GM18858 (cell line): ENCODE measurements at regions not wholly inside any gene's neighbourhood (a gene's known extent, or its start where the extent isn't known, plus 50 kb on each side); places are given as distances from the start of the nearest gene placed in this dataset.
"Not testable (repeated sequence)": the region's sequence is repeated elsewhere in the genome, so short reads cannot be mapped to it uniquely, and the experiment has no call there.

ENCODE experiments used
- ATAC-seq: cut with Tn5 transposase; IDR thresholded peaks from one replicate; pipeline ENCODE4 v1.9.1; 2021; ENCODE audit not compliant: unreplicated experiment

- ATAC-seq: no peak
These were observed 147.7 kb upstream of the SALL1 start for GRCh38 chr16:51298800-51299199.

DNA sequence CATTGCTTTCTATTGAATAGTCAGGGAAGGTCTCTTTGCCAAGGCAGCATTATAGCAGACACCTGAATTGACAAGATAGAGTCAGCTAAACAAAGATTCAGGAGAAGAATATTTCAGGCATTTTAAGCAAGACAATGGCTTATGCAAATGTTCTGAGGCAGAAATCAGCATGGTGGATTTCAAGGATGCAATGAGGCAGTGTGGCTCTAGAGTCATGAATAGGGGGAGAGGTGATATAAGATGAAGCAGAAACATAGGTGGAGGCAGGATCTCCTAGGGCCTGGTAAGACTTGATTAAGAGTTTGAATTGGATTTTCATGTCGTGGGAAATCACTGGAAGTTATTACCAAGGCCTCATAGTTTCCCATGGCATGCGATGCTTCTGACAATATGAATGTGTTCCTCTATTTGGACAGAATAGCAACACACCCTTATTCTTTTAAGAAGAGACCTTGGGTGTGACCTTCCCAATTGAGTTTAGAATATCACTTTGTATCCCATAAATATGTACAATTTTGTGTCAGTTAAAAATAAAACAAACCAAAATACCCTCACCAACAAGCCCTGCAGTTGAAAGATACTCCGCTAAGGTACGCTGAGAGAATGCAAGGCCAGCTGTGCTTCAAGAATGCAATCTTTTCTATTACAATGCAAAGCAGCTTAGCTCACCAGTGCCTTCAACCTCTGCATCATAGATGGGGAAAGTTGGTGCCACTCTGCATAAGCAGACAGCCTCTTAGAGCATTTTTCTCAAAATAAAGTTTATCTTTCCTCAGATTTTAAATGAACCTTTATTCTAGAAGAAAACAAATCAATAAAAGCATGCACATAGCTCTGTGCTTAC is 139.6 kb upstream of the SALL1 start:
- no peak for ATAC-seq

GRCh38 chr16:51289336-51289735 is 138.3 kb upstream of the SALL1 start:
- no peak for ATAC-seq

DNA sequence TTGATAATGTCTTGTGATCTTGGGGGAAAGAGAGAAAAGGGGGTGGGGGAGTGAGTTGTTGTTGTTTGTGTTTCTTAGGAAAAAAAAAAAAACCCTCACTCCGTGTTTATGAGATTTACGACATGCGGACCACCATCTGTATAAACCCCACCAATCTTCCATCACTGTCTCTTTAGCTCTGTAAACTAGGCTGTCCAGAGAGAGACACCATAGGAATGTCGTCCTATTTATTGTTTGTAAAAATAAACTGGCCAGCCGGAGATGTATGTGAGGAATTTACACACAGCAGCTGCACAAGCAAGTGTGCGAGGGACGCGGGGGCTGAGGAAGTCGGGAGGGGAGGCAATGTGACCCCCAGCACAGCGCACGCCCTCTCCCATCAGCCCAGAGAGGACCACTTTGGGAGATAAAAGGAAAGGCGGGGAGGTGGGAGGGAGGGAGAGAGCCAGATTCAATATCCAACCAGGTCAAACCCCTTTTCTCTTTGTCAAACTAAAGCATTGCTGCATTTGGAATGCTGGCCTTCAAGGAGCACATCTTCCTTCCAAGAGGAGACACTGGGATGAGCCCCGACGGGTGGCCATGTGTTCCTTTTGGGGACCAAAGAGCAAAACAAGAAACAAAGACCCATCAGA is 136.2 kb upstream of the SALL1 start:
- ATAC-seq: no peak

GRCh38 chr16:51286272-51286671 is 135.2 kb upstream of the SALL1 start:
- no peak for ATAC-seq

GRCh38 chr16:51276336-51276735 is 125.3 kb upstream of the SALL1 start:
- ATAC-seq: no peak

DNA sequence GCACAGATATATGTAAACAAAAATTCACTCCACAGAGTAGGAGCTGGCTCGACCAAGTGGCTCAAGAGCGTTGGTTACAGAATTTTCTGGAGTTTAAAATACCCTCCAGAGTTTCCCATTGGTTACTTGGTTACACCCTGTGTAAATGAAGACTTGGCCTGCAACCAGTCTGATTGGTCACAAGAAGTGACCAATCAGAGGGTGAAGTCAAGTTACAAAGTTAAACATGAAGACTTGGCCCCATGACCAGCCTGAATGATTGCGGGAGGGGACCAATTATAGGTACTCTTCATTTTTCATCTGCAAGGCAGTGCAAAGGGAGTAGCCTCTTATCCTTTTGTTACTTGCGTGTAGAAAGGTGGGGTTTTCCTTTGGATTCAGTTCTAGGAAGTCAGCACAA is 121.3 kb upstream of the SALL1 start:
- no peak for ATAC-seq

- no peak for ATAC-seq
These were observed 120.2 kb upstream of the SALL1 start for GRCh38 chr16:51271156-51271701.

- ATAC-seq: no peak
These were observed 117.2 kb upstream of the SALL1 start for GRCh38 chr16:51268237-51268636.

- ATAC-seq: no peak
These were observed 116.6 kb upstream of the SALL1 start for GRCh38 chr16:51267681-51268080.

DNA sequence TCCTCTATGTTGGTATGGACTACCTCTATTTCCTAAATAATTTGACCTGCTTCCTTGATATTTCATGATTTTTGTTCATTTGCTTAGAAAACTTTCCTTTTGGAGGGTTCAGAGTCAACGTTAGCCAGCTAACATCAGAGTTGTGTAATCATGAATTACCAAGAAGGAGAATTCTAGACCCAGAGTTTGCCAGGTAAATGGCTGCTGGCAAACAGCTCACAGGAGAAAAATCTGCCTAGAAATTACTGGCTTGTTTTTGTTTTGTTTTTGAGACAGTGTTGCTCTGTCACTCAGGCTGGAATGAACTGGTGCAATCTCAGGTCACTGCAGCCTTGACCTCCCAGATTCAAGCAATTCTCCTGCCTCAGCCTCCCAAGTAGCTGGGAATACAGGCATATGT is 111.4 kb upstream of the SALL1 start:
- ATAC-seq: no peak

- no peak for ATAC-seq
These were observed 110.8 kb upstream of the SALL1 start for GRCh38 chr16:51261919-51262318.

DNA sequence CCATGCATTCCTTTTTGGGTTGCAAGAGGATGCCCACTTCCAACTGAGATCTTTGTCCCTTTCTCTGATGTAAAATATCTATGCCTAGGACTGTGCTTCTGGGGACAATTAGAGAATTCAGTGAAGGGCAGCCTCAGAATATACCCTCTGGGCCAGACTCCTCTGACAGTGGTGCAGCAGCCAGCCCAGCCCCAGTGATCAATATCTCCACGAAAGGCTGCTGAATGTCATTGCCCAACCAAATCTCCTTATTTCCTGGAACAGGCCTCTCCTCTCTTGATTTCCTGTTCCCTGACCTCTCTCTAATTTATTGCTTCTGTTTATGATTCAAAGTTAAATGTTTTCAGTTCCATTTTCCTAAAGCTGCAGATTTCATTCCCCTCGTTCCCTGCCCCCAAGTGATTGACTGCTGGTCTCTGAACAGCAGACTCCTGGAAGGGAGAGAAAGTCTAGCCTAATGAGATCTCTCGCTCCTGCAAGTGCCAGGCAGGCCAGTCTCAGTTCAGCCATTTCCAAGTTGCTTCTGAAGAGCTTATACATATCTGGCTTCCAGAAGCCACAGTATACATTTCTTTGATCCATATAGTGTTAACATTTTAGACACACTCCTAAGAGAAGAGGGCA is 104.4 kb upstream of the SALL1 start:
- no peak for ATAC-seq

DNA sequence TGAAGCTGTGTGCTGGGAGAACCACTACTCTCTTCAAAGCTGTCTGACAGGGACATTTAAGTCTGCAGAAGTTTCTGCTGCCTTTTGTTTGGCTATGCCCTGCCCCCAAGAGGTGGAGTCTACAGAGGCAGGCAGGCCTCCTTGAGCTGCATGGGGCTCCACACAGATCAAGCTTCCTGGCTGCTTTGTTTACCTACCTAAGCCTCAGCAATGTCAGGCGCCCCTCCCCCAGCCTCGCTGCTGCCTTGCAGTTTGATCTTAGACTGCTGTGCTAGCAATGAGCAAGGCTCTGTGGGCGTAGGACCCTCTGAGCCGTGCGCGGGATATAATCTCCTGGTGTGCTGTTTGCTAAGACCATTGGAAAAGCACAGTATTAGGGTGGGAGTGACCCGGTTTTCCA is 103.3 kb upstream of the SALL1 start:
- not testable (repeated sequence) for ATAC-seq

- no peak for ATAC-seq
These were observed 97.1 kb upstream of the SALL1 start for GRCh38 chr16:51248217-51248616.

GRCh38 chr16:51245658-51245995 is 94.6 kb upstream of the SALL1 start:
- ATAC-seq: no peak

GRCh38 chr16:51244887-51245657 is 94.0 kb upstream of the SALL1 start:
- no peak for ATAC-seq

- ATAC-seq: no peak
These were observed 92.9 kb upstream of the SALL1 start for GRCh38 chr16:51243936-51244436.

GRCh38 chr16:51242296-51242994 is 91.4 kb upstream of the SALL1 start:
- no peak for ATAC-seq

- no peak for ATAC-seq
These were observed 88.1 kb upstream of the SALL1 start for GRCh38 chr16:51239196-51239595.
